ENCODE measurements at regions not wholly inside any gene's neighbourhood (a gene's known extent, or its start where the extent isn't known, plus 50 kb on each side); places are given as distances from the start of the nearest gene placed in this dataset.

DNA sequence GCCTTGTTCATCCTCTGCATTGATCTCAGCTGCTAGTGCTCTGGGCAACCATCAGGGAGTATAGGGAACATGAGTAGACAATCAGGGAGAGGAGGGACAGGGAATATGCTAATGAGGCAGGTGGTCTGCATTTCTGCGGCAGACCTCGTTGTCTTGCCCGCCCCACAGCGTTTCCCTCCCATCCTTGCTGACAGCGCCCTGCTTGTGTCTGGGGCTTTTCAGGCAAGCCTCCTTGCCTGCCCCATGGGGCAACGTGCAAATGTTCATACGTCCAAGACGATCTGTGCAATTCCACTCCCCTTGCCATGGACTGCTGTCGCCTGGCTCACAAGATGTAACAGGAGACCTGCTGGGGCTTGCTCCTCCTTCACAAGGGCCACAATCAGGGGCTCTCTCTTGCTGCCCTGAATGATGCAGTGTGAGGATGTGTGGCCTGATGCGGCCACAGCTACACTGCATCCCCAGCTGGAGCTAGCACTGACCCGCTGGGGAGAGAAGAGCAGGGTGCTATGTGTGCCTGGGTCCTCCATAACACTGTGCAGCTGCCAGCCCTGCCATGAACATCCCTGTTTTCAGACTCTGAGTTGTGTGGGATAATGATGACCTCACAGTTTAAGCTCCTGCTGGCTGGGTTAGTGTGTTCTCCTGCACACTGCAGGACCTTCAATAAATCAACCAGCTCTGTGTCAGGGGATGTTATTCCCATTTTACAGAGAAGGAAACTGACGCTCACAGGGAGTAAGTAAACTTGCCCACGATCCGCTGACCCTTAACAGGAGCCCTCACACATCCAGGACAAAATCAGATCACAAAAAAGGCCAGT, 211.3 kb downstream of the KLF13 start:
- Histone ChIP-seq H2AFZ (ENCODE audit: control insufficient read depth, low read depth, low read length) (no peak overlapping the region), H3K79me2 (ENCODE audit: control insufficient read depth, insufficient read depth, low read length) (no peaks in the 10 kb centered on the region), H3K4me2 (ENCODE audit: control insufficient read depth, insufficient read depth) (no peak overlapping the region), H4K20me1 (ENCODE audit: control insufficient read depth, insufficient read depth) (no peaks in the 10 kb centered on the region), H3K36me3 (ENCODE audit: control insufficient read depth in 2 of 2, insufficient read depth in 2 of 2, low read length in 1 of 2) (no peaks in the 10 kb centered on the region), H3K9ac (ENCODE audit: control insufficient read depth, insufficient read depth, low read length) (no peak overlapping the region), H3K4me3 (no peak overlapping the region), H3K27me3 (replicated peaks in 1 of 2; ENCODE audit: control insufficient read depth in 2 of 2, insufficient read depth in 2 of 2, low read length in 1 of 2) (no peaks in the 10 kb centered on the region; a peak in 1 of 4 replicates), H3K4me1 (ENCODE audit: control insufficient read depth, insufficient read depth, low read length) (no peaks in the 10 kb centered on the region), H3K9me3 (replicated peaks; ENCODE audit: control insufficient read depth, insufficient read depth, low read length) (no peaks in the 10 kb centered on the region), H3K27ac (ENCODE audit: control insufficient read depth, insufficient read depth) (no peak overlapping the region)
- ChIA-PET POLR2A (no interaction called here), RAD21 (ENCODE audit: unreplicated experiment) (no interaction called here), CTCF (interaction anchor here (1.3 kb wide), 1 partner anchor 13 kb away, joined by 3 read pairs; no protein-coding TSS in a partner anchor), SMC1A (ENCODE audit: uncharacterized antibody, unreplicated experiment) (no interaction called here)
- BruUV-seq (replicated peaks): no TSS peak
- ATAC-seq (no peak), DNase-seq (ENCODE audit: low read depth, low spot score) (no peak), FAIRE-seq (no peak)
- TF ChIP-seq SMC3 (IDR thresholded peaks at IDR 0.05; ENCODE audit: borderline replicate concordance, low read length) (no peak), EED (IDR thresholded peaks at IDR 0.05; ENCODE audit: low read depth) (no peak), TCF3 (IDR thresholded peaks at IDR 0.05; ENCODE audit: borderline replicate concordance, insufficient read depth, low read depth, low read length) (no peak), NFXL1 (IDR thresholded peaks at IDR 0.05; ENCODE audit: borderline replicate concordance) (no peak), GATAD2B (conservative IDR thresholded peaks at IDR 0.05; ENCODE audit: low read depth) (no peak), SP1 (IDR thresholded peaks at IDR 0.05; ENCODE audit: low read depth, low read length) (no peak), STAT1 (conservative IDR thresholded peaks at IDR 0.05) (no peak), ZBTB40 (IDR thresholded peaks at IDR 0.05; ENCODE audit: borderline replicate concordance) (no peak)
- in situ Hi-C loops (cut with MboI): no loop called here
- WGBS (ENCODE audit: insufficient coverage, insufficient replicate concordance, low lambda C conversion rate, missing lambda C conversion rate): 56% methylated on average over 14 of the region's 14 CpGs
- intact Hi-C loops (cut with micrococcal nuclease; ENCODE audit: unreplicated experiment): no loop called here

Measured in GM12878 (cell line).